GM12892 (cell line): ENCODE measurements at regions not wholly inside any gene's neighbourhood (a gene's known extent, or its start where the extent isn't known, plus 50 kb on each side); places are given as distances from the start of the nearest gene placed in this dataset.

Source experiments
- POLR2AphosphoS5 ChIP-seq: IDR thresholded peaks from 2 replicates; pipeline ENCODE4 v1.6.1; 2011; ENCODE audit warnings: low read depth, low read length, control low read depth
- TAF1 ChIP-seq: IDR thresholded peaks from 2 replicates; pipeline ENCODE4 v1.6.1; 2011; ENCODE audit warnings: low read depth, mild to moderate bottlenecking, control low read depth, low read length, borderline replicate concordance

- no peak for TF ChIP-seq POLR2AphosphoS5
- TF ChIP-seq TAF1: no peak
These were observed 686.4 kb downstream of the GALC start for GRCh38 chr14:87306409-87307168.
